AG09319 (cell line): ENCODE measurements at regions not wholly inside any gene's neighbourhood (a gene's known extent, or its start where the extent isn't known, plus 50 kb on each side); places are given as distances from the start of the nearest gene placed in this dataset.

Experiments used
- DNase-seq: peaks from one replicate; pipeline ENCODE4 v3.0.0-alpha.2; 2010; ENCODE audit warnings: low read depth; ENCODE audit errors: extremely low read depth
- TF ChIP-seq, protein P1 (sequence below): IDR thresholded peaks from 2 replicates; pipeline ENCODE4 v1.5.1; 2011; ENCODE audit warnings: low read depth, mild to moderate bottlenecking, inconsistent platforms, low read length, moderate library complexity

GRCh38 chr2:226137201-226137811, 662.3 kb downstream of the IRS1 start:
- no peak for DNase-seq
- TF ChIP-seq, protein P1, sequence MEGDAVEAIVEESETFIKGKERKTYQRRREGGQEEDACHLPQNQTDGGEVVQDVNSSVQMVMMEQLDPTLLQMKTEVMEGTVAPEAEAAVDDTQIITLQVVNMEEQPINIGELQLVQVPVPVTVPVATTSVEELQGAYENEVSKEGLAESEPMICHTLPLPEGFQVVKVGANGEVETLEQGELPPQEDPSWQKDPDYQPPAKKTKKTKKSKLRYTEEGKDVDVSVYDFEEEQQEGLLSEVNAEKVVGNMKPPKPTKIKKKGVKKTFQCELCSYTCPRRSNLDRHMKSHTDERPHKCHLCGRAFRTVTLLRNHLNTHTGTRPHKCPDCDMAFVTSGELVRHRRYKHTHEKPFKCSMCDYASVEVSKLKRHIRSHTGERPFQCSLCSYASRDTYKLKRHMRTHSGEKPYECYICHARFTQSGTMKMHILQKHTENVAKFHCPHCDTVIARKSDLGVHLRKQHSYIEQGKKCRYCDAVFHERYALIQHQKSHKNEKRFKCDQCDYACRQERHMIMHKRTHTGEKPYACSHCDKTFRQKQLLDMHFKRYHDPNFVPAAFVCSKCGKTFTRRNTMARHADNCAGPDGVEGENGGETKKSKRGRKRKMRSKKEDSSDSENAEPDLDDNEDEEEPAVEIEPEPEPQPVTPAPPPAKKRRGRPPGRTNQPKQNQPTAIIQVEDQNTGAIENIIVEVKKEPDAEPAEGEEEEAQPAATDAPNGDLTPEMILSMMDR: no peak

DNA sequence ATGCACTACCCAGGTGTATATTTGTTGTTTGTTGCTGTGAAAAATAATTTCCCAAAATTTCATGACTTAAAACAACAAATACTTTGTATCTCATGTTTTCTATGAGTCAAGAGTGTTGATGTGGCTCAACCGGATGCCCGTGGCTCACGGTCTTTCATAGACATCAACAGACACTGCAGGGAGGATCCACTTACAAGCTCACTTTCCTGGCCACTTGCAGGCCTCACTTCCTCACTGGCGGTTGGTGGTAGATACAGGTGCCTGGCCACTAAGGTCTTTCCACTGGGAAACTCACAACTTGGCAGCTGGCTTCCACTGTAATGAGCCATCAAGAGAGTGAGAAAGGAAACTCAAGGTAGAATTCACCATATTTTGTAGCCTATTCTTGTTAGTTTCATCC, 662.9 kb downstream of the IRS1 start:
- TF ChIP-seq, protein P1: no peak
- DNase-seq: no peak

DNA sequence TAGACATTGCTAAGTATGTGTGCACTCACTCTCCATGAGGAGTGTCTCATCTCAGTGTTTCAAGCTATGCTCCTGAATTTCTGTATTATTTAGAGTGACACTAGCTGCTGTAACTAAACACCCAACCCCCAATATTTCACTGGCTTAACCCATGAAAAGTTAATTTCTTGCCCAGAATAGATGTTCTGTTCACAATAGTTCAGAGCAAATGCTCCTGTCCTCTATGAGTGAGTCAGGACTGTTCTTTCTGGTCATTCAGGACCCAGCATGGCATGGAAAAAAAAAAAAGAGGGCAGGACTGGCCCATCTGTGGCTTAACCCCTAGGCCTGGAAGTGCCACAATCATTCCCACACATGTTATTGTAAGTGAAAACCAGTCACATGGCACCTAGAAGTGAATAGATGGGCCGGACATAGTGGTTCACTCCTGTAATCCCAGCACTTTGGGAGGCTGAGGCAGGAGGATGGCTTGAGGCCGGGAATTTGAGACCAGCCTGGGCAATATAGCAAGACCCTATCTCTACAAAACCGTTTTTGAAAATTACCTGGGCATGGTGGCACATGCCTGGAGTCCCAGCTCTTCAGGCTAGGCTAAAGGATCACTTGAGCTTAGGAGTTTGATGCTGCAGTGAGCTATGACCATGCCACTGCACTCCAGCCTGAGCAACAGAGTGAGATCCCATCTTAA, 663.6 kb downstream of the IRS1 start:
- DNase-seq: no peak
- TF ChIP-seq, protein P1: no peak

DNA sequence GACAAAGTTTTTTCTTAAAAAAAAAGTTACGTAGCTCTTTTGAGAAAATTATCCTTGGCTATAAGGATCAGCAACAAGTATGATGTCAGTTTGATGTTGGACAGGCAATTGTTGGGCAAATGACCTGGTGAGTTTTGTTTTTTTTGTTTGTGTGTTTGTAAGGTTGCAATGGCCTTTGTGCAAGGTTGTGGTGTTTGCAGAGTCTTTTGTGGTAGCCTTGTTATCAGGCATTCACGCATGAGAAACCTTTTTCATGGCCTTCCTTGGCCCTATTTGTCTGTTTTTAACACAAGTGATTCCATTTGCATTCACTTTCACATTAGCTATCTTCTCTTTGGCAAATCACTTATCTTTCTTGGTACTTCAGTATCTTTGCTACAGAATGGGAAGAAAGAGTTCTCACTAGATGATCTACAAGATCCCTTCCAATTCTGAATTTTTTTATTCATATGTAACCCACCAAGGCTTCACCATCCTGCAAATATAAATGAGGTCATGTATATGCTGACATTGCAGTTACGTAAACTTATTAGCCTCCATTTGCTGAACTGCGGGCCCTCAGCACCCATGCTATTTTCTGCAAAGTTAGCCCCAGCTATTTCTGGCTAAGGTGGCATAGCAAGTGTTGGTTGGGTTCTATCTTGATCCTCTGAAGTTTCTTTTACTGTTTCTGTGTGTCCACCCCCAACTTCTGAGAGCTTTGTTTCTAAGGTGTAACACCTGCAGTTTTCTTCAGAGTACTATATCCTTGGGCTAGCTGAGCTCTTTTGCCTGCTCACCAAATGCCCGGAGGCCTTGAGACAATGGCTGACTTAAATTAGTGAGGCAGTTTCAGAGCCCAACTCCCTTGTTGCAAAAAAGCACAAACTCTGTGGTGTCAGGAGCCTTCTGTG, 667.1 kb downstream of the IRS1 start:
- DNase-seq: no peak
- TF ChIP-seq, protein P1: no peak

GRCh38 chr2:226131299-226131784, 668.3 kb downstream of the IRS1 start:
- TF ChIP-seq, protein P1: no peak
- DNase-seq: no peak

DNA sequence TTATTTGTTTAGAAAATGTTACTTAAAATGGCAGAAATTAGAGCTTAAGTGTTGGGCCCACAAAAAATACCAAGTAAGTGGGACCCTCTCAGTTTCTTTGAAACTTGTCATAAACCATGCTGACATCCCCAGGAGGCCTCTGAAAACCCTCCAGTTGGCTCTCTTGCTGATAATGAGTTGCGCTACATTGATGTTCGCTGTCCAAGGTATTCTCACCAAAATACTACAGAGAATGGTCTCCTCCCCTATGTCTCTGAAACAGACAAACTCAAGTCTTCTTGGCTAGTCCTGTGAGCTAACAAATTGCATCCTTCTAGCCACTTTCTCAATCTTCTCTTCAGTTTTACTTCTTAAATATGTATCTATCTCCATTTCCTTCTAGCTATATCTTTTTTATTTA, 669.4 kb downstream of the IRS1 start:
- DNase-seq: no peak
- TF ChIP-seq, protein P1: no peak
